HepG2 (cell line): ENCODE measurements at regions not wholly inside any gene's neighbourhood (a gene's known extent, or its start where the extent isn't known, plus 50 kb on each side); places are given as distances from the start of the nearest gene placed in this dataset.

Experiments used
- ATAC-seq: fragments of 200-7000 bp; cut with Tn5 transposase; 3 replicates; pipeline ENCODE4 v1.9.1; 2020; ENCODE audit warnings: mild to moderate bottlenecking, moderate library complexity
- BruUV-seq: library from RNA; stranded (reverse); fragments of 400-500 nt; replicated peaks from 2 replicates; lab custom pipeline; 2021; lab: Mats Ljungman, UMichigan
- CTCF ChIA-PET: fragments of 300-600 bp; formaldehyde crosslinking; extraction: SDS; loops from one replicate; lab custom pipeline; 2021; ENCODE audit warnings: low total read pairs, inconsistent platforms, low intra/inter-chr PET ratio; lab: Yijun Ruan, JAX
- POLR2A ChIA-PET: fragments of 350-600 bp; sonication (Branson Sonifier 250); formaldehyde crosslinking; loops from one replicate; lab custom pipeline; 2020; ENCODE audit warnings: antibody characterized with exemption, inconsistent platforms; lab: Yijun Ruan, JAX
- DNase-seq: peaks from one replicate; pipeline ENCODE4 v3.0.0-alpha.2; 2015; ENCODE audit warnings: low spot score
- FAIRE-seq: peaks from 3 replicates; lab custom pipeline; 2011; peaks lifted over from hg19 to GRCh38; lab: Jason Lieb, UNC
- H2AFZ ChIP-seq: one replicate; pipeline ENCODE4 v1.6.1; 2011; ENCODE audit warnings: low read length, inconsistent platforms
- H3K27ac ChIP-seq: fragments of 300-600 bp; 3 replicates; pipeline ENCODE4 v1.8.0; 2011; ENCODE audit warnings: mixed run types, mild to moderate bottlenecking, mixed read lengths, low read length, inconsistent platforms; ENCODE audit not compliant: insufficient read depth; ENCODE audit errors: extremely low read length
- H3K27me3 ChIP-seq, 2 experiments: fragments of 200-600 bp in 1 of 2; 2 replicates in 1 of 2; 3 replicates in 1 of 2; pipeline versions ENCODE4 v1.6.0 to v1.8.0; 2011; ENCODE audit warnings: low read length in 2 of 2, mild to moderate bottlenecking in 2 of 2, moderate library complexity in 2 of 2, inconsistent platforms in 1 of 2; ENCODE audit not compliant: insufficient read depth in 2 of 2, control insufficient read depth in 1 of 2
- H3K36me3 ChIP-seq, 2 experiments: fragments of 200-600 bp in 1 of 2; replicated peaks in 1 of 2; 2 replicates in 1 of 2; 3 replicates in 1 of 2; pipeline versions ENCODE4 v1.5.1 to v1.8.0; 2011; ENCODE audit warnings: low read length in 2 of 2, inconsistent platforms in 1 of 2; ENCODE audit not compliant: insufficient read depth in 2 of 2, control insufficient read depth in 1 of 2
- H3K4me1 ChIP-seq: 2 replicates; pipeline ENCODE4 v1.5.1; 2012; ENCODE audit warnings: low read length, inconsistent platforms; ENCODE audit not compliant: insufficient read depth
- H3K4me2 ChIP-seq: 2 replicates; pipeline ENCODE4 v1.6.0; 2011; ENCODE audit warnings: low read depth, low read length, inconsistent platforms
- H3K4me3 ChIP-seq, 3 experiments: fragments of 200-600 bp in 1 of 3; sonication (generic), shearing (Covaris generic) in 1 of 3; replicated peaks in 1 of 3; 2 replicates each; pipeline ENCODE4 v1.5.1; 2011 to 2016; ENCODE audit warnings: low read length in 3 of 3, inconsistent platforms in 2 of 3, low read depth in 2 of 3, mild to moderate bottlenecking in 2 of 3, control low read depth in 1 of 3, mixed read lengths in 1 of 3; ENCODE audit not compliant: insufficient read depth in 1 of 3
- H3K79me2 ChIP-seq: one replicate; pipeline ENCODE4 v1.6.1; 2011; ENCODE audit warnings: low read length, inconsistent platforms; ENCODE audit not compliant: insufficient read depth
- H3K9ac ChIP-seq: 2 replicates; pipeline ENCODE4 v1.6.0; 2011; ENCODE audit warnings: mild to moderate bottlenecking, low read depth, low read length, inconsistent platforms; ENCODE audit not compliant: insufficient read depth
- H3K9me3 ChIP-seq: 2 replicates; pipeline ENCODE4 v1.5.1; 2012; ENCODE audit warnings: mild to moderate bottlenecking, low read length
- H4K20me1 ChIP-seq: 2 replicates; pipeline ENCODE4 v1.6.0; 2011; ENCODE audit warnings: inconsistent platforms, mild to moderate bottlenecking, low read length, moderate library complexity; ENCODE audit not compliant: insufficient read depth
- ATRX ChIP-seq: sonication (generic); formaldehyde crosslinking; IDR thresholded peaks from 2 replicates; pipeline ENCODE4 v1.4.0; 2020; ENCODE audit warnings: missing genetic modification reagents, borderline replicate concordance
- EHMT2 ChIP-seq: fragments of 200-600 bp; sonication (generic); IDR thresholded peaks from 2 replicates; pipeline ENCODE4 v1.7.0; 2017; ENCODE audit warnings: antibody characterized with exemption, low read depth, low read length, borderline replicate concordance
- EP300 ChIP-seq, 3 experiments: sonication (generic) in 1 of 3; formaldehyde crosslinking in 1 of 3; IDR thresholded peaks; 2 replicates each; pipeline versions ENCODE4 v1.5.1 to v1.6.1; 2011 to 2020; ENCODE audit warnings: low read depth in 2 of 3, low read length in 2 of 3, borderline replicate concordance in 1 of 3, improper control_type of control experiment in 1 of 3, mild to moderate bottlenecking in 1 of 3, missing genetic modification reagents in 1 of 3, moderate library complexity in 1 of 3
- GLI4 ChIP-seq: sonication (generic); formaldehyde crosslinking; IDR thresholded peaks from 2 replicates; pipeline ENCODE4 v1.5.1; 2020; ENCODE audit warnings: missing genetic modification reagents, mild to moderate bottlenecking, moderate library complexity, borderline replicate concordance
- HINFP ChIP-seq: sonication (generic); formaldehyde crosslinking; IDR thresholded peaks from 2 replicates; pipeline ENCODE4 v1.4.0; 2020; ENCODE audit warnings: low read depth, mild to moderate bottlenecking, missing genetic modification reagents
- HNF4G ChIP-seq, 2 experiments: sonication (generic) in 1 of 2; formaldehyde crosslinking in 1 of 2; IDR thresholded peaks; 2 replicates each; pipeline versions ENCODE4 v1.4.0 to v1.6.1; 2011 to 2020; ENCODE audit warnings: borderline replicate concordance in 2 of 2, low read depth in 2 of 2, mild to moderate bottlenecking in 2 of 2, low read length in 1 of 2, missing genetic modification reagents in 1 of 2, moderate library complexity in 1 of 2
- IKZF1 ChIP-seq: fragments of 450-650 bp; IDR thresholded peaks from 2 replicates; pipeline ENCODE4 v1.7.1; 2016
- IKZF4 ChIP-seq: sonication (generic); formaldehyde crosslinking; IDR thresholded peaks from 2 replicates; pipeline ENCODE4 v1.5.1; 2020; ENCODE audit warnings: borderline replicate concordance, mild to moderate bottlenecking, low read depth, missing genetic modification reagents; ENCODE audit errors: not compliant biosample characterization
- KAT7 ChIP-seq: IDR thresholded peaks from 2 replicates; pipeline ENCODE4 v1.6.1; 2018; ENCODE audit warnings: borderline replicate concordance, missing compliant biosample characterization
- MBD4 ChIP-seq: IDR thresholded peaks from 2 replicates; pipeline ENCODE4 v1.6.1; 2012; ENCODE audit warnings: low read length, inconsistent platforms, borderline replicate concordance
- MEF2D ChIP-seq: sonication (generic); formaldehyde crosslinking; IDR thresholded peaks from 2 replicates; pipeline ENCODE4 v1.5.1; 2020; ENCODE audit warnings: mild to moderate bottlenecking, missing genetic modification reagents
- SALL2 ChIP-seq: sonication (generic); formaldehyde crosslinking; IDR thresholded peaks from 2 replicates; pipeline ENCODE4 v1.8.1; 2023; ENCODE audit warnings: mild to moderate bottlenecking, missing genetic modification reagents, inconsistent platforms
- SOX6 ChIP-seq, 2 experiments: fragments of 450-650 bp in 1 of 2; sonication (generic) in 1 of 2; formaldehyde crosslinking in 1 of 2; IDR thresholded peaks; 2 replicates each; pipeline versions ENCODE4 v1.4.0 to v1.6.1; 2017 to 2020; ENCODE audit warnings: antibody characterized with exemption in 1 of 2, mild to moderate bottlenecking in 1 of 2, missing genetic modification reagents in 1 of 2
- TAF1 ChIP-seq: sonication (generic); formaldehyde crosslinking; IDR thresholded peaks from 2 replicates; pipeline ENCODE4 v1.4.0; 2020; ENCODE audit warnings: missing genetic modification reagents
- ZFP1 ChIP-seq: IDR thresholded peaks from 2 replicates; pipeline ENCODE4 v1.6.1; 2016
- ZNF101 ChIP-seq: sonication (generic); formaldehyde crosslinking; IDR thresholded peaks from 2 replicates; pipeline ENCODE4 v1.4.0; 2020; ENCODE audit warnings: mild to moderate bottlenecking, low read depth, missing genetic modification reagents, borderline replicate concordance
- ZNF20 ChIP-seq: sonication (generic); formaldehyde crosslinking; IDR thresholded peaks from 2 replicates; pipeline ENCODE4 v1.4.0; 2020; ENCODE audit warnings: mild to moderate bottlenecking, moderate library complexity, missing genetic modification reagents
- ZNF605 ChIP-seq: sonication (generic); formaldehyde crosslinking; IDR thresholded peaks from 2 replicates; pipeline ENCODE4 v1.8.0; 2022; ENCODE audit warnings: mild to moderate bottlenecking, missing genetic modification reagents
- ZNF674 ChIP-seq: sonication (generic); formaldehyde crosslinking; IDR thresholded peaks from 2 replicates; pipeline ENCODE4 v1.5.0; 2020; ENCODE audit warnings: low read depth, mild to moderate bottlenecking, missing genetic modification reagents
- whole genome bisulfite sequencing: methylation state at CpG from one replicate; pipeline ENCODE4 v1.1.6; 2017; ENCODE audit warnings: low lambda C conversion rate; 5-methylcytosine and 5-hydroxymethylcytosine counted together
- in situ Hi-C: cut with HindIII; loops from 2 replicates; pipeline ENCODE4 v1.10.0; 2017; ENCODE audit warnings: low pct_unique_long_range_greater_than_20kb; ENCODE audit not compliant: extremely low pct_ligation_motif_present
- intact Hi-C: fragments of 100-400 bp; cut with micrococcal nuclease; formaldehyde crosslinking; loops from one replicate; pipeline ENCODE4 v1.10.0; 2022; ENCODE audit not compliant: unreplicated experiment
- TF ChIP-seq, protein P1 (sequence below): sonication (generic); formaldehyde crosslinking; IDR thresholded peaks from 2 replicates; pipeline ENCODE4 v1.4.0; 2020; ENCODE audit warnings: mild to moderate bottlenecking, missing genetic modification reagents

- TF ChIP-seq MBD4, result no peak
- no peak for TF ChIP-seq HINFP (CRISPR knock-in tag)
- no peak for TF ChIP-seq EP300 (IDR thresholded peaks at IDR 0.05; ENCODE audit: low read depth in 2 of 2, low read length in 2 of 2)
- no peak for TF ChIP-seq EP300 (CRISPR knock-in tag; IDR thresholded peaks at IDR 0.05; ENCODE audit: borderline replicate concordance)
- TF ChIP-seq, protein P1, sequence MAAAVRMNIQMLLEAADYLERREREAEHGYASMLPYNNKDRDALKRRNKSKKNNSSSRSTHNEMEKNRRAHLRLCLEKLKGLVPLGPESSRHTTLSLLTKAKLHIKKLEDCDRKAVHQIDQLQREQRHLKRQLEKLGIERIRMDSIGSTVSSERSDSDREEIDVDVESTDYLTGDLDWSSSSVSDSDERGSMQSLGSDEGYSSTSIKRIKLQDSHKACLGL (CRISPR knock-in tag), result no peak
- TF ChIP-seq EHMT2, result no peak
- TF ChIP-seq MEF2D (CRISPR knock-in tag), result no peak
- TF ChIP-seq ZNF674, result no peak
- no peak for TF ChIP-seq TAF1 (CRISPR knock-in tag)
- TF ChIP-seq ATRX (CRISPR knock-in tag), result no peak
- no peak for TF ChIP-seq ZFP1 (CRISPR knock-in tag)
- TF ChIP-seq IKZF4 (CRISPR knock-in tag), result no peak
- TF ChIP-seq SOX6 (IDR thresholded peaks at IDR 0.05), result no peak
- TF ChIP-seq SOX6 (CRISPR knock-in tag; IDR thresholded peaks at IDR 0.05), result no peak
- no peak for TF ChIP-seq HNF4G (IDR thresholded peaks at IDR 0.05; ENCODE audit: borderline replicate concordance, low read depth, low read length)
- TF ChIP-seq HNF4G (CRISPR knock-in tag; IDR thresholded peaks at IDR 0.05; ENCODE audit: borderline replicate concordance, low read depth), result no peak
- no peak for TF ChIP-seq GLI4 (CRISPR knock-in tag)
- TF ChIP-seq KAT7 (CRISPR knock-in tag), result no peak
- TF ChIP-seq IKZF1, result no peak
- no peak for TF ChIP-seq SALL2 (CRISPR knock-in tag)
- no peak for TF ChIP-seq ZNF605
- TF ChIP-seq ZNF20 (CRISPR knock-in tag), result no peak
- TF ChIP-seq ZNF101 (CRISPR knock-in tag), result no peak
- H3K27ac ChIP-seq, result no peak overlapping the region
- H3K4me1 ChIP-seq, result no peaks in the 10 kb centered on the region
- POLR2A ChIA-PET, result no interaction called here
- no peaks in the 10 kb centered on the region for H3K9me3 ChIP-seq
- H2AFZ ChIP-seq, result no peak overlapping the region
- no peak overlapping the region for H3K4me2 ChIP-seq
- CTCF ChIA-PET, result no interaction called here
- no peak for ATAC-seq
- H3K27me3 ChIP-seq, result peaks cover 0 to 11% of the 10 kb centered on the region in 2 experiments; a peak in 3 of 5 replicates
- DNase-seq, result no peak
- in situ Hi-C loops (no loop called here), intact Hi-C loops (no loop called here)
- H3K9ac ChIP-seq, result no peak overlapping the region
- no peaks in the 10 kb centered on the region for H3K79me2 ChIP-seq
- no peaks in the 10 kb centered on the region for H3K36me3 ChIP-seq
- WGBS, result 23% methylated on average over 6 of the region's 6 CpGs
- no TSS peak for BruUV-seq
- no peak for FAIRE-seq
- no peaks in the 10 kb centered on the region for H4K20me1 ChIP-seq
- no peak overlapping the region for H3K4me3 ChIP-seq
These were observed 92.7 kb upstream of the KLF7 start for GRCh38 chr2:207258263-207258991.
